Lower leg skin (tissue), 4 donors: ENCODE measurements at regions not wholly inside any gene's neighbourhood (a gene's known extent, or its start where the extent isn't known, plus 50 kb on each side); places are given as distances from the start of the nearest gene placed in this dataset.
A peak's percentile ranks its signal among the peaks of the same experiment; 100 is the strongest.

Experiments used
- DNase-seq, 2 donors: peaks; one replicate each; pipeline ENCODE4 v3.0.0-alpha.2; 2019; ENCODE audit warnings: low spot score in 2 of 2
- H3K4me3 ChIP-seq: fragments of 200-600 bp; sonication (generic); 2 replicates; pipeline ENCODE4 v1.5.1; 2017; ENCODE audit warnings: mild to moderate bottlenecking, low read depth; ENCODE audit not compliant: poor library complexity, severe bottlenecking
- CTCF ChIP-seq, 3 donors: fragments of 450-650 bp; IDR thresholded peaks; one replicate each; pipeline ENCODE4 v1.5.1; 2016; ENCODE audit warnings: antibody characterized with exemption in 3 of 3, mild to moderate bottlenecking in 3 of 3, moderate library complexity in 2 of 3
- POLR2A ChIP-seq, 2 donors: fragments of 450-650 bp; IDR thresholded peaks; one replicate each; pipeline ENCODE4 v1.6.1; 2016 to 2017; ENCODE audit warnings: antibody characterized with exemption in 2 of 2, mild to moderate bottlenecking in 1 of 2, moderate library complexity in 1 of 2
- WGBS, 2 donors: methylation state at CpG; one replicate each; pipeline ENCODE4 v1.1.5; 2018; 5-methylcytosine and 5-hydroxymethylcytosine counted together
- intact Hi-C: fragments of 100-400 bp; cut with DNase I; formaldehyde crosslinking; loops from one replicate; pipeline ENCODE4 v1.15.0; 2023; ENCODE audit warnings: low total_unique reads

- 75 to 78% methylated on average over 3 to 8 of the region's 8 CpGs for WGBS, 2 donors
- intact Hi-C loops = no loop called here
- H3K4me3 ChIP-seq = no peak overlapping the region
- DNase-seq = no peak
- TF ChIP-seq POLR2A (IDR thresholded peaks at IDR 0.05) = no peak
- no peak for TF ChIP-seq CTCF (IDR thresholded peaks at IDR 0.05)
These were observed 96.9 kb upstream of the TARDBP start for GRCh38 chr1:10915594-10915993.

- H3K4me3 ChIP-seq = no peak overlapping the region
- 63% methylated on average over 5 of the region's 5 CpGs for WGBS, 2 donors
- no peak for DNase-seq
- no peak for TF ChIP-seq CTCF (IDR thresholded peaks at IDR 0.05)
- no peak for TF ChIP-seq POLR2A (IDR thresholded peaks at IDR 0.05)
- intact Hi-C loops = no loop called here
These were observed 96.1 kb upstream of the TARDBP start for GRCh38 chr1:10916311-10916710.

GRCh38 chr1:10916991-10917390 lies 95.5 kb upstream of the TARDBP start:
- TF ChIP-seq POLR2A (IDR thresholded peaks at IDR 0.05) (no peak), CTCF (IDR thresholded peaks at IDR 0.05) (no peak)
- WGBS, 2 donors = 83 to 86% methylated on average over 10 of the region's 10 CpGs
- no peak for DNase-seq
- no peak overlapping the region for H3K4me3 ChIP-seq
- intact Hi-C loops = no loop called here

- intact Hi-C loops = no loop called here
These were observed 94.7 kb upstream of the TARDBP start for GRCh38 chr1:10917513-10918454.

GRCh38 chr1:10918531-10918930 lies 93.9 kb upstream of the TARDBP start:
- WGBS, 2 donors = 71 to 72% methylated on average over 5 of the region's 5 CpGs
- intact Hi-C loops = no loop called here
- H3K4me3 ChIP-seq = no peak overlapping the region
- TF ChIP-seq POLR2A (IDR thresholded peaks at IDR 0.05) (no peak), CTCF (IDR thresholded peaks at IDR 0.05) (no peak)
- DNase-seq = peak in 1 of 2 donors; percentile 77

More at GRCh38 chr1:10917513-10918454, 94.7 kb upstream of the TARDBP start:
- no peak overlapping the region for H3K4me3 ChIP-seq
- TF ChIP-seq POLR2A (IDR thresholded peaks at IDR 0.05) = no peak
- TF ChIP-seq CTCF (IDR thresholded peaks at IDR 0.05) = no peak
- peak in 1 of 2 donors; percentile 60 for DNase-seq
- 45 to 52% methylated on average over 10 of the region's 10 CpGs for WGBS, 2 donors
